OCI-LY3 (cell line): ENCODE measurements at regions not wholly inside any gene's neighbourhood (a gene's known extent, or its start where the extent isn't known, plus 50 kb on each side); places are given as distances from the start of the nearest gene placed in this dataset.

Experiments used
- CTCF ChIP-seq: fragments of 200-600, 300-600 bp; sonication (generic); IDR thresholded peaks from 2 replicates; pipeline ENCODE4 v1.5.1; 2014; ENCODE audit warnings: antibody characterized with exemption, low read length, low read depth
- EZH2phosphoT487 ChIP-seq: fragments of 200-600 bp; shearing (Covaris generic); IDR thresholded peaks from 2 replicates; pipeline ENCODE4 v1.6.1; 2018; ENCODE audit warnings: antibody characterized with exemption, mixed run types, low read depth

GRCh38 chr10:120347644-120348043 is 109.4 kb upstream of the PLPP4 start:
- TF ChIP-seq CTCF (no peak), EZH2phosphoT487 (no peak)
